HCT116 (cell line): ENCODE measurements at regions not wholly inside any gene's neighbourhood (a gene's known extent, or its start where the extent isn't known, plus 50 kb on each side); places are given as distances from the start of the nearest gene placed in this dataset.

Experiments used
- ATAC-seq: fragments of 200-7000 bp; cut with Tn5 transposase; 2 replicates; pipeline ENCODE4 v1.9.1; 2020; ENCODE audit warnings: mild to moderate bottlenecking, moderate library complexity
- BruUV-seq: library from RNA; stranded (reverse); fragments of 400-500 nt; replicated peaks from 2 replicates; lab custom pipeline; 2021; lab: Mats Ljungman, UMichigan
- CTCF ChIA-PET: fragments of 300-600 bp; sonication (Branson Sonifier 250); formaldehyde crosslinking; loops from one replicate; lab custom pipeline; 2021; ENCODE audit warnings: antibody characterized with exemption; lab: Charles Lee
- POLR2A ChIA-PET: fragments of 300-600, 350-600 bp; sonication (Branson Sonifier 250); formaldehyde crosslinking; loops from one replicate; lab custom pipeline; 2021; ENCODE audit warnings: antibody characterized with exemption; lab: Charles Lee
- RAD21 ChIA-PET, 2 experiments: fragments of 300-600 bp; sonication (Branson Sonifier 250); formaldehyde crosslinking; loops; one replicate each; lab custom pipeline; 2023; ENCODE audit warnings: low total read pairs in 2 of 2; ENCODE audit not compliant: uncharacterized antibody in 2 of 2, unreplicated experiment in 2 of 2, low non-redundant PET in 1 of 2; lab: Charles Lee
- DNase-seq: peaks from one replicate; pipeline ENCODE4 v3.0.0-alpha.2; 2010; ENCODE audit warnings: low read depth, low spot score
- H2AFZ ChIP-seq: fragments of 200-600 bp; shearing (Covaris generic), sonication (generic); 2 replicates; pipeline ENCODE4 v1.6.1; 2017; ENCODE audit warnings: low read depth, mixed run types, mixed read lengths, antibody characterized with exemption, low read length; ENCODE audit not compliant: poor library complexity, severe bottlenecking
- H3K27ac ChIP-seq: 2 replicates; pipeline ENCODE4 v1.5.1; 2012; ENCODE audit warnings: low read depth, low read length
- H3K27me3 ChIP-seq: fragments of 200-600 bp; sonication (generic); 2 replicates; pipeline ENCODE4 v1.6.1; 2016; ENCODE audit warnings: mixed run types, low read length, mixed read lengths; ENCODE audit not compliant: insufficient read depth
- H3K36me3 ChIP-seq, 2 experiments: fragments of 200-500 bp in 1 of 2; fragments of 200-600 bp in 1 of 2; sonication (Bioruptor generic) in 1 of 2; sonication (generic) in 1 of 2; 2 replicates each; pipeline versions ENCODE4 v1.5.1 to v1.6.1; 2014 to 2016; ENCODE audit warnings: low read length in 2 of 2, inconsistent platforms in 1 of 2, mixed read lengths in 1 of 2, mixed run types in 1 of 2; ENCODE audit not compliant: insufficient read depth in 2 of 2, control insufficient read depth in 1 of 2
- H3K4me1 ChIP-seq, 2 experiments: fragments of 200-600 bp in 1 of 2; sonication (generic) in 1 of 2; 2 replicates each; pipeline versions ENCODE4 v1.5.1 to v1.6.1; 2012 to 2017; ENCODE audit warnings: low read length in 2 of 2, inconsistent platforms in 1 of 2, mild to moderate bottlenecking in 1 of 2, mixed read lengths in 1 of 2, mixed run types in 1 of 2, moderate library complexity in 1 of 2; ENCODE audit not compliant: insufficient read depth in 2 of 2, control insufficient read depth in 1 of 2
- H3K4me2 ChIP-seq: fragments of 200-600 bp; sonication (generic); 2 replicates; pipeline ENCODE4 v1.6.1; 2017; ENCODE audit warnings: mixed run types, low read length, mixed read lengths
- H3K4me3 ChIP-seq, 2 experiments: fragments of 200-600 bp in 1 of 2; sonication (generic) in 1 of 2; replicated peaks in 1 of 2; 2 replicates each; pipeline ENCODE4 v1.5.1; 2011 to 2016; ENCODE audit warnings: low read length in 2 of 2, control low read depth in 1 of 2, low read depth in 1 of 2, mild to moderate bottlenecking in 1 of 2, mixed read lengths in 1 of 2, mixed run types in 1 of 2
- H3K79me2 ChIP-seq: fragments of 200-600 bp; sonication (generic); 2 replicates; pipeline ENCODE4 v1.6.1; 2017; ENCODE audit warnings: mild to moderate bottlenecking, mixed run types, low read length, moderate library complexity, mixed read lengths; ENCODE audit not compliant: insufficient read depth
- H3K9ac ChIP-seq: fragments of 200-600 bp; sonication (generic); 2 replicates; pipeline ENCODE4 v1.6.1; 2016; ENCODE audit warnings: low read length, mixed read lengths
- H3K9me2 ChIP-seq: fragments of 200-600 bp; sonication (generic), shearing (Covaris generic); 2 replicates; pipeline ENCODE4 v1.6.1; 2017; ENCODE audit warnings: mixed run types, mild to moderate bottlenecking, moderate library complexity; ENCODE audit not compliant: insufficient read depth
- H3K9me3 ChIP-seq, 2 experiments: fragments of 200-500 bp in 1 of 2; fragments of 200-600 bp in 1 of 2; sonication (Bioruptor generic) in 1 of 2; sonication (generic) in 1 of 2; 2 replicates each; pipeline ENCODE4 v1.6.1; 2014 to 2017; ENCODE audit warnings: low read length in 2 of 2, mixed read lengths in 2 of 2, inconsistent platforms in 1 of 2, low read depth in 1 of 2, mild to moderate bottlenecking in 1 of 2, mixed run types in 1 of 2, moderate library complexity in 1 of 2; ENCODE audit not compliant: control insufficient read depth in 1 of 2, insufficient read depth in 1 of 2
- H4K20me1 ChIP-seq: fragments of 200-600 bp; sonication (generic), shearing (Covaris generic); 2 replicates; pipeline ENCODE4 v1.6.1; 2017; ENCODE audit warnings: mixed run types, mild to moderate bottlenecking, moderate library complexity; ENCODE audit not compliant: insufficient read depth
- EZH2 ChIP-seq: fragments of 200-600 bp; sonication (generic); IDR thresholded peaks from 2 replicates; pipeline ENCODE4 v1.6.1; 2017; ENCODE audit warnings: antibody characterized with exemption, mixed run types
- MAX ChIP-seq: IDR thresholded peaks from 2 replicates; pipeline ENCODE4 v1.6.1; 2012
- intact Hi-C: fragments of 100-400 bp; cut with micrococcal nuclease; formaldehyde crosslinking; loops from 2 replicates; pipeline ENCODE4 v1.10.0; 2022

- Histone ChIP-seq H3K79me2 (no peaks in the 10 kb centered on the region), H3K27me3 (no peaks in the 10 kb centered on the region), H3K4me2 (no peak overlapping the region), H3K9me2 (no peaks in the 10 kb centered on the region), H3K4me1 (no peaks in the 10 kb centered on the region), H2AFZ (no peak overlapping the region), H3K4me3 (no peak overlapping the region), H3K9me3 (no peaks in the 10 kb centered on the region), H3K27ac (no peak overlapping the region), H3K36me3 (no peaks in the 10 kb centered on the region), H4K20me1 (no peaks in the 10 kb centered on the region), H3K9ac (no peak overlapping the region)
- RAD21 ChIA-PET, result no interaction called here
- intact Hi-C loops, result no loop called here
- BruUV-seq, result no TSS peak
- CTCF ChIA-PET, result no interaction called here
- no peak for ATAC-seq
- DNase-seq, result no peak
- TF ChIP-seq EZH2, result no peak
- POLR2A ChIA-PET, result no interaction called here
Observed at GRCh38 chr12:104852896-104853295, 105.2 kb downstream of the SLC41A2 start.

- H3K4me1 ChIP-seq, result no peaks in the 10 kb centered on the region
- H3K4me3 ChIP-seq, result no peak overlapping the region
- intact Hi-C loops, result no loop called here
- no peak for ATAC-seq
- DNase-seq, result no peak
- no TSS peak for BruUV-seq
- no peaks in the 10 kb centered on the region for H3K36me3 ChIP-seq
- CTCF ChIA-PET, result interaction anchor here (1.5 kb wide), 1 partner anchor 19 kb away, joined by 3 read pairs; no protein-coding TSS in a partner anchor
- no peak for TF ChIP-seq EZH2
- TF ChIP-seq, all 23 proteins: peak for 0
- Histone ChIP-seq H3K9me3 (no peaks in the 10 kb centered on the region), H3K4me2 (no peak overlapping the region), H3K27ac (no peak overlapping the region), H3K9me2 (no peaks in the 10 kb centered on the region), H4K20me1 (no peaks in the 10 kb centered on the region), H3K79me2 (no peaks in the 10 kb centered on the region), H3K9ac (no peak overlapping the region), H2AFZ (no peak overlapping the region), H3K27me3 (no peaks in the 10 kb centered on the region)
- ChIA-PET POLR2A (no interaction called here), RAD21 (no interaction called here)
Observed at GRCh38 chr12:104852102-104852501, 106.0 kb downstream of the SLC41A2 start.

- Histone ChIP-seq H3K9me2 (no peaks in the 10 kb centered on the region), H4K20me1 (no peaks in the 10 kb centered on the region), H2AFZ (no peak overlapping the region), H3K27ac (no peak overlapping the region), H3K4me2 (no peak overlapping the region), H3K36me3 (no peaks in the 10 kb centered on the region), H3K4me3 (no peak overlapping the region), H3K79me2 (no peaks in the 10 kb centered on the region), H3K27me3 (no peaks in the 10 kb centered on the region), H3K4me1 (no peaks in the 10 kb centered on the region), H3K9ac (no peak overlapping the region), H3K9me3 (no peaks in the 10 kb centered on the region)
- no peak for DNase-seq
- intact Hi-C loops, result no loop called here
- no peak for ATAC-seq
- POLR2A ChIA-PET, result no interaction called here
- no peak for TF ChIP-seq MAX
- BruUV-seq, result no TSS peak
- CTCF ChIA-PET, result interaction anchor here (1.5 kb wide), 1 partner anchor 21 kb away, joined by 3 read pairs; no protein-coding TSS in a partner anchor
- RAD21 ChIA-PET, result no interaction called here
Observed at GRCh38 chr12:104850781-104851180, 107.3 kb downstream of the SLC41A2 start.
